ENCODE measurements at regions not wholly inside any gene's neighbourhood (a gene's known extent, or its start where the extent isn't known, plus 50 kb on each side); places are given as distances from the start of the nearest gene placed in this dataset.

DNA sequence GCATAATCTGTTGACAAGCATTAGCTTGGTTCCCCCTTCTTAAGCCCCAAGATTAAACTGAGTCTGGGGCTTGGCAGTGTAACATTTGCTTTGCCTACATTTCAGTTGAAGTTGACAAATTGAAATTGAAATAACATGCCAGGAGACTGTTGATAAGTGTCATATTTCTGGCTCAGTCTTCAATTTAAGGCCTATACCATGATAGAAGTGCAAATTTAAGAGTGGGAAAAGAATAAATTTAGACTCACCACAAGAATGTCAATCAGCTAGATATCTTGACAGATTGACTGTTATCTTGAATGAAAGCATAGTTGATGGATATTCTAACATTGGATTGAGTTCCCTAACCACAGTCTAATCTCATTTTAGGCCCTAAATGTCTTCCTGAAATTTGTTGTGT, 117.6 kb downstream of the MAGEB17 start:
- no peaks in the 10 kb centered on the region for H3K9me3 ChIP-seq (replicated peaks; ENCODE audit: low read length)
- no peaks in the 10 kb centered on the region for H3K27me3 ChIP-seq (ENCODE audit: control insufficient read depth, insufficient read depth, low read length)
- H3K9ac ChIP-seq (ENCODE audit: low read depth, low read length) = no peak overlapping the region
- H3K4me2 ChIP-seq (ENCODE audit: low read length) = no peak overlapping the region
- H3K4me3 ChIP-seq (ENCODE audit: low read length) = no peak overlapping the region
- no peaks in the 10 kb centered on the region for H3K4me1 ChIP-seq (ENCODE audit: control insufficient read depth, insufficient read depth, low read length)
- H3K36me3 ChIP-seq (ENCODE audit: insufficient read depth, low read length) = no peaks in the 10 kb centered on the region

DNA sequence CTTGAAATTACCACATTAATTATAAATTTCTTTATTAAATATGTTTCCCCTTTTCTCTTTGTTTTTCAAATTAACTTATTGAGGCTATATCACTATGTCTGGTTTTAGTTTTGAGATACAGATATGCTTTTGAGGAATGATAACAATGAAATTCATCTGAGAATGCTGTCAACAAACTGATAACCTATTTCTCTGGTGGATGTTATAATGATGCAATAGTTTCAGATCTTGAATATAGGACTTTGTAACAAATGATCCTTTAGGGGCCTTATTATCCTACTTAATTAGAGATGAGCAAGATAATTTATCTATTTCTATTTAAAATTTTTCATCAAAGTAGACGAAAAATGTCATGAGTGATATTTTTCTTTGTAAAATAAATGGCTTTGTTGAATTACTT, 123.7 kb downstream of the MAGEB17 start:
- no peaks in the 10 kb centered on the region for H3K9me3 ChIP-seq (replicated peaks; ENCODE audit: low read length)
- no peaks in the 10 kb centered on the region for H3K36me3 ChIP-seq (ENCODE audit: insufficient read depth, low read length)
- H3K9ac ChIP-seq (ENCODE audit: low read depth, low read length) = no peak overlapping the region
- H3K4me2 ChIP-seq (ENCODE audit: low read length) = no peak overlapping the region
- H3K27me3 ChIP-seq (ENCODE audit: control insufficient read depth, insufficient read depth, low read length) = peaks cover 3% of the 10 kb centered on the region
- no peak overlapping the region for H3K4me3 ChIP-seq (ENCODE audit: low read length)
- H3K4me1 ChIP-seq (ENCODE audit: control insufficient read depth, insufficient read depth, low read length) = no peaks in the 10 kb centered on the region

DNA sequence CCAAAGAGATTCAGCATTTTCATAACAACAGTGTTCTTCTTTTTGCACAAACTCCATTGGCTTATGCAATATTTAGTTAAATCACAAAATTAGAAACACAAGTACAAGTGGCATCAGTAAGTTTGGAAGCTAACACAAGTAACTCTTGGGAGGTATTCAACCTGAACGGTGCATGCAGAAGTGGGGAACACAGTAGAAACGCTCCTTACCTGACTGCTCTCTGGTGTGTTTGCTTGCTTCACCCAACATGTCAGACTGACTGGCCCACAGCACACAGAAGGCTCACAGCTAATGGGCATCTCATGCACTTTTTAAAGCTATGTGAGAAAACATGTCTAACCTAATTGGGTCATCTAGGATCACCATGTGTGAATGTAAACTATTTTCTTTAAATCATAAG, 133.6 kb downstream of the MAGEB17 start:
- peaks cover 16% of the 10 kb centered on the region for H3K27me3 ChIP-seq (ENCODE audit: control insufficient read depth, insufficient read depth, low read length)
- no peak overlapping the region for H3K9ac ChIP-seq (ENCODE audit: low read depth, low read length)
- no peaks in the 10 kb centered on the region for H3K4me1 ChIP-seq (ENCODE audit: control insufficient read depth, insufficient read depth, low read length)
- no peaks in the 10 kb centered on the region for H3K9me3 ChIP-seq (replicated peaks; ENCODE audit: low read length)
- no peaks in the 10 kb centered on the region for H3K36me3 ChIP-seq (ENCODE audit: insufficient read depth, low read length)
- H3K4me3 ChIP-seq (ENCODE audit: low read length) = no peak overlapping the region
- no peak overlapping the region for H3K4me2 ChIP-seq (ENCODE audit: low read length)

DNA sequence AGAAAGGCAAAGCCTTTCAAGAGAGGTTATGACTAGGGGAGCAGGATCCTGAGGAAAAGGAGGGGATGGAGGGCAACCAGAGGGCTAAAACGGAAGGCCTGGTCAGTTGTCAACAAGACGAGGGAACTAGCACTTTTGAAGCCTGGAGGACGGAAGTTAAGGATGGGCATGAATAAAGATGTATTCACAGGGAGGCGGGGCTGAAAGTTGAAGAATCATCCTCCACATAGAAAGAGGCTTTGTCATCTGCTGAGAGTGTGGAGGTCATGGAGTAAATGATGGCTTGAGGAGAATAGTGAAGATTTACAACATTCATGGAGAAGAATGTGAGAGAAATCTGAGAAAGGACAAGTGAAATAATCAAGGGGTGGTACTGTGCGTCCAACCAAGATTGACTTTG, 137.5 kb downstream of the MAGEB17 start:
- H3K4me2 ChIP-seq (ENCODE audit: low read length) = no peak overlapping the region
- no peaks in the 10 kb centered on the region for H3K36me3 ChIP-seq (ENCODE audit: insufficient read depth, low read length)
- no peaks in the 10 kb centered on the region for H3K9me3 ChIP-seq (replicated peaks; ENCODE audit: low read length)
- peaks cover 12% of the 10 kb centered on the region for H3K27me3 ChIP-seq (ENCODE audit: control insufficient read depth, insufficient read depth, low read length)
- no peak overlapping the region for H3K9ac ChIP-seq (ENCODE audit: low read depth, low read length)
- H3K4me1 ChIP-seq (ENCODE audit: control insufficient read depth, insufficient read depth, low read length) = no peaks in the 10 kb centered on the region
- no peak overlapping the region for H3K4me3 ChIP-seq (ENCODE audit: low read length)

DNA sequence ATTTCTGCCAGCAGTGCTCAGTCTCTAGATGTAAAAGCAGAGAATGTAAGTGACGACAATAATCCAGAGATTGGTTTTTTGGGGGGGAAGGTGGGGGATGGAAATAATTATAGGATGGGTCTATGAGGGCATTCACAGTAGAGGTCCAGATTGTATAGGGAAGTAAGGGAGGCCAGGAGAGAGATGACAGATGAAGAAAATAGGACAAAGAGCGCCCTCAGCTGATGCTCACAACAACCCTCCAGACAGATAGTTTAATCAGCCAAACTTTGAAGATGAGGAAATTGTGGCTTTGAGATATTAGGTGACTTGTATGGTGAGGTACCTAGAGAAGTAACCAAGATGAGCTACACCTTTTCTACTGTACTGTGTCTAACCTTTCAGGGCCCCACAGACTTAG, 137.9 kb downstream of the MAGEB17 start:
- Histone ChIP-seq H3K27me3 (ENCODE audit: control insufficient read depth, insufficient read depth, low read length) (peaks cover 10% of the 10 kb centered on the region), H3K9me3 (replicated peaks; ENCODE audit: low read length) (no peaks in the 10 kb centered on the region), H3K4me2 (ENCODE audit: low read length) (no peak overlapping the region), H3K4me1 (ENCODE audit: control insufficient read depth, insufficient read depth, low read length) (no peaks in the 10 kb centered on the region), H3K9ac (ENCODE audit: low read depth, low read length) (no peak overlapping the region), H3K4me3 (ENCODE audit: low read length) (no peak overlapping the region), H3K36me3 (ENCODE audit: insufficient read depth, low read length) (no peaks in the 10 kb centered on the region)

DNA sequence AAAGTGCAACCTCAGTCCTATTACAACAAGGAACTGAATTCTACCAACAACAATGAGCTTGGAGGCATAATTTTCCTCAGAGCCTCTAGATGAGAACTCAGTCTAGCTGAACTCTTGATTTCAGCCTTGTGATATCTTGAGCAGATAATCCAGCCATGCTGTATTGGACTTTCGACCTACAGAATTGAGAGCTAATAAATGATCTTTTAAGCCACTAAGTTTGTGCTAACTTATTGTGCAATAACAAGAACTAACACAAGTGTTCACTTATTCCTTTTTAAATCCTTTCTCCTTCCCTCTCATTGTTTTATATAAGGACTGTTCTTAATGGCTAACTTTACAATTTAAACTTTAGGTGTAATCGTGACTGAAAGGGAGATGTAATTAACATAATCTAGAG, 140.7 kb downstream of the MAGEB17 start:
- H3K27me3 ChIP-seq (ENCODE audit: control insufficient read depth, insufficient read depth, low read length) = peaks cover 3% of the 10 kb centered on the region
- H3K9me3 ChIP-seq (replicated peaks; ENCODE audit: low read length) = no peaks in the 10 kb centered on the region
- no peak overlapping the region for H3K4me3 ChIP-seq (ENCODE audit: low read length)
- no peak overlapping the region for H3K9ac ChIP-seq (ENCODE audit: low read depth, low read length)
- no peaks in the 10 kb centered on the region for H3K4me1 ChIP-seq (ENCODE audit: control insufficient read depth, insufficient read depth, low read length)
- H3K36me3 ChIP-seq (ENCODE audit: insufficient read depth, low read length) = no peaks in the 10 kb centered on the region
- no peak overlapping the region for H3K4me2 ChIP-seq (ENCODE audit: low read length)

DNA sequence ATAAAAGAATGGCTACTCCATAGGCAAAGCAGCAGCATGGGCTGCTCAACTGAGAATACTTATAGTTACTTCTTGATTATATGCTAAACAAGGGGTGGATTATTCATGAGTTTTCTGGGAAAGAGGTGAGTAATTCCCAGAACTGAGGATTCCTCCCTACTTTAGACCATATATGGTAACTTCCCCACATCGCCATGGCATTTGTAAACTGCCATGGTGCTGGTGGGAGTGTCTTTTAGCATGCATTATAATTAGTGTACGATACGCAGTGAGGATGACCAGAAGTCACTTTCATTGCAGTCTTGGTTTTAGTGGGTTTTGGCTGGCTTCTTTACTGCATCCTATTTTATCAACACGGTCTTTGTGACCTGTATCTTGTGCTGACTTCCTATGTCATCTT, 141.5 kb downstream of the MAGEB17 start:
- Histone ChIP-seq H3K4me1 (ENCODE audit: control insufficient read depth, insufficient read depth, low read length) (no peaks in the 10 kb centered on the region), H3K4me3 (ENCODE audit: low read length) (no peak overlapping the region), H3K36me3 (ENCODE audit: insufficient read depth, low read length) (no peaks in the 10 kb centered on the region), H3K4me2 (ENCODE audit: low read length) (no peak overlapping the region), H3K27me3 (ENCODE audit: control insufficient read depth, insufficient read depth, low read length) (peaks cover 3% of the 10 kb centered on the region), H3K9ac (ENCODE audit: low read depth, low read length) (no peak overlapping the region), H3K9me3 (replicated peaks; ENCODE audit: low read length) (no peaks in the 10 kb centered on the region)

DNA sequence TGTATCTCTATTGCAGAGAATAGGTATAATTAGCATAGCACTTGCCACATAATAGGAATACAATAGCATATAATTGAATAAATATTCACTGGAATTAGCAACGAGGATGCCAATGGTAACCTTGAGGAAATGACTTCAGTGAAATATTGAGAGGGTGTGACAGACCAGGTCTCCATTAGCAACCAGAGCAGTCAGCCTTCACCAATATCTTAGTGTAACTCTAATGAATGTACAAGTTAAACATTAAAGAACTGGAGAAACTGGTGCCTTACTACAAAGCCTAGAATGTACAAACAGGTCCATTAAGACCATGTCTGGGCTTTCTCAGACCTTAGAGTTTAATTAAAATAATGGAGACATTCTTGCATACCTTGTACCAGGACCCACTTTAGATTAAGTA, 143.0 kb downstream of the MAGEB17 start:
- H3K9ac ChIP-seq (ENCODE audit: low read depth, low read length) = no peak overlapping the region
- H3K9me3 ChIP-seq (replicated peaks; ENCODE audit: low read length) = no peaks in the 10 kb centered on the region
- no peak overlapping the region for H3K4me2 ChIP-seq (ENCODE audit: low read length)
- H3K27me3 ChIP-seq (ENCODE audit: control insufficient read depth, insufficient read depth, low read length) = no peaks in the 10 kb centered on the region
- H3K36me3 ChIP-seq (ENCODE audit: insufficient read depth, low read length) = no peaks in the 10 kb centered on the region
- H3K4me3 ChIP-seq (ENCODE audit: low read length) = no peak overlapping the region
- H3K4me1 ChIP-seq (ENCODE audit: control insufficient read depth, insufficient read depth, low read length) = no peaks in the 10 kb centered on the region

DNA sequence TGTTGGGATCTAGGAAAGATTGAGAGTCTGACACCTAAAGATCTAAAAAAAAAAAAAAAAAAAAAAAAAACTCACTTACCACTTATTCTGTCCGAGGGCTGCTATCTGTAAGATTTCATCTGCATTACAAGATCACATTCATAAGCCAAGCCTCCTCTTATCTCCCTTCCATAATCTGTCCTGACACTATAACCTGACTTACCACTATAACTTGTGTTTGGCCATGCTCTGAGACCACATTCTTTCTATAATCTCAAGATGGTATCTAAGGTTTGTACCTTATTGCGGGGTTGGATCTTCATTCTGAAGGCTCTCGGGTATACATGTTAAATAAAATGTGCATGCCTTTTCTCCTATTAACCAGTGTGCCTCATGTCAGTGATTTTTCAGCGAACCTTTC, 144.4 kb downstream of the MAGEB17 start:
- H3K4me2 ChIP-seq (ENCODE audit: low read length) = no peak overlapping the region
- no peak overlapping the region for H3K4me3 ChIP-seq (ENCODE audit: low read length)
- no peaks in the 10 kb centered on the region for H3K36me3 ChIP-seq (ENCODE audit: insufficient read depth, low read length)
- no peaks in the 10 kb centered on the region for H3K4me1 ChIP-seq (ENCODE audit: control insufficient read depth, insufficient read depth, low read length)
- no peaks in the 10 kb centered on the region for H3K27me3 ChIP-seq (ENCODE audit: control insufficient read depth, insufficient read depth, low read length)
- H3K9me3 ChIP-seq (replicated peaks; ENCODE audit: low read length) = no peaks in the 10 kb centered on the region
- H3K9ac ChIP-seq (ENCODE audit: low read depth, low read length) = no peak overlapping the region

DNA sequence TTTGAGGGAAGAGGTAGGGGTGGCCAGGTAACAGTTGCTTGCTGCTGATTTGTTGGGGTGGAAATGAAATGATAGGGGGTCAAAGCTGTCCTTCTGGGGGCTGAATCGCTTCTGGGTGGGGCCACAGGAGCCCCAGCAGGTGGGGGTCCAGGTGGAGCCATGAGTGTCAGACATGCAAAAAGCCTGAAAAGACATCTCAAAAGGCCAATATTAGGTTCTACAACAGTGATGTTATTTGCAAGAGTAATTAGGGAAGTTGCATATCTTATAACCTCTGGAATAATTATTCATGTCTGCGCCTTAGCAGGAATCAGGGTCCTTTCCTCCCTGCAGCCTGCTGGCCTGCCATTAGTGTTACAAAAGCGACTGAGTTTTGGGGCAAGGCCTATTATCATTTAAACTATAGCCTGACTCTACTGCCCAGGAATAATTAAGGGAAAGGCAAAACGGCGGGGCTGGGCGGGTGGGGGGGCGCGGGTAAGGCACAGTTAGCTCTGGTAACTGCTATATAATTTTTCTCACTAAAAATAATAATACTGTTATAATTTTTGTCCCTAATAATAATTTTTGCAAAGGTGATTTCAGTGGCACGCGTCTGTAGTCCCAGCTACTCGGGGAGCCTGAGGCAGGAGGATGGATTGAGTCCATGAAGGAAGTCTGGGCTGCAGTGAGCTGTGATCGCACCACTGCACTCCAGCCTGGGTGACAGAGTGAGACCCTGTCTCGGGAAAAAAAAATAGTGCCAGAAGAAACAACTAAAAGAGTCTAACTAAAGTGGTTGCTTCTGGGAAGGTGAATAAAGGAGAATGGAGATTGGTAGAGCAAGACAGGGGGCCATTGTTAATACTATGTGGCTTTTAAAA, 145.7 kb downstream of the MAGEB17 start:
- Histone ChIP-seq H3K4me3 (ENCODE audit: low read length) (no peak overlapping the region), H3K9me3 (replicated peaks; ENCODE audit: low read length) (no peaks in the 10 kb centered on the region), H3K4me2 (ENCODE audit: low read length) (no peak overlapping the region)

DNA sequence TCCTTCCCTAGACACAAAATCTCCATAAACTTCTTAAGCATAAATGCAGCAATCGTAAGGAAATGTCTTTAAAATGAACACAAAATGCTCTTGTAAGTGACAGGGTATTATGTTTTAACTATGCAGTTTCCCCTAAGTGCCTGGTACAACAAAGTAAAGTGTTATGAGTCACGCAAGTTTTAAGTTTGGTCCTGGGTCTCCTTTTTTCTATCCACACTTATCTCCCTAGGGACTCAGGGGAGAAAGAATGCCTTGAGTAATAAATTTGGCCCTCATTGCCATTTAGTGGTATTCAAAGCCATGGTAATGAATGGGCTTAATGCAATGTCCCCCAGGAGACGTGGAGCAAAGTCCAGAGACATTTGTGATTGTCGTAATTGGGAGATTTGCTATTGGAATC, 149.1 kb downstream of the MAGEB17 start:
- Histone ChIP-seq H3K4me1 (ENCODE audit: control insufficient read depth, insufficient read depth, low read length) (no peaks in the 10 kb centered on the region), H3K4me3 (ENCODE audit: low read length) (no peak overlapping the region), H3K4me2 (ENCODE audit: low read length) (no peak overlapping the region), H3K27me3 (ENCODE audit: control insufficient read depth, insufficient read depth, low read length) (no peaks in the 10 kb centered on the region), H3K9me3 (replicated peaks; ENCODE audit: low read length) (no peaks in the 10 kb centered on the region), H3K36me3 (ENCODE audit: insufficient read depth, low read length) (no peaks in the 10 kb centered on the region), H3K9ac (ENCODE audit: low read depth, low read length) (no peak overlapping the region)

More for the DNA sequence above, 145.7 kb downstream of the MAGEB17 start:
- no peak overlapping the region for H3K9ac ChIP-seq (ENCODE audit: low read depth, low read length)
- no peaks in the 10 kb centered on the region for H3K27me3 ChIP-seq (ENCODE audit: control insufficient read depth, insufficient read depth, low read length)
- no peaks in the 10 kb centered on the region for H3K36me3 ChIP-seq (ENCODE audit: insufficient read depth, low read length)
- H3K4me1 ChIP-seq (ENCODE audit: control insufficient read depth, insufficient read depth, low read length) = no peaks in the 10 kb centered on the region

DNA sequence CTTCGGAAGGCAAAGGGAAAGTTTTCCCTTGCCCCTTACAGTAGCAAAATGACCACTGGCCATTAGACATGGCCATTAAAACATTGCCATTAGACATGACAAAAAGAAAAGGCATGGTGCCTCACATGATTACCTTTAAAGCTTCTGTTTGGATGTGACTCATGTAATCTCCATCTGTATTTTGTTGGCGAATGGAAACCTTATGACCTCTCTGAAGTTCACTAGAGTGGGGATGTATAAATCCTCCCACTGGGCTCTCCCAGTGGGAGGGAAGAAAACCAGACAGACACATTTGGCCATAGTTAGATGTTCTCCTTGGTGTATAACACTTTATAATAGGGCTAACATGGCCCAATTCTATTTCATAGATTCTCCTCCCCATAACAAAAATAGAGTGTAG, 152.6 kb downstream of the MAGEB17 start:
- no peaks in the 10 kb centered on the region for H3K4me1 ChIP-seq (ENCODE audit: control insufficient read depth, insufficient read depth, low read length)
- no peak overlapping the region for H3K4me2 ChIP-seq (ENCODE audit: low read length)
- no peaks in the 10 kb centered on the region for H3K27me3 ChIP-seq (ENCODE audit: control insufficient read depth, insufficient read depth, low read length)
- H3K4me3 ChIP-seq (ENCODE audit: low read length) = no peak overlapping the region
- no peaks in the 10 kb centered on the region for H3K9me3 ChIP-seq (replicated peaks; ENCODE audit: low read length)
- H3K36me3 ChIP-seq (ENCODE audit: insufficient read depth, low read length) = no peaks in the 10 kb centered on the region
- no peak overlapping the region for H3K9ac ChIP-seq (ENCODE audit: low read depth, low read length)

All from skeletal muscle satellite cell (primary cell).